ENCODE measurements at regions not wholly inside any gene's neighbourhood (a gene's known extent, or its start where the extent isn't known, plus 50 kb on each side); places are given as distances from the start of the nearest gene placed in this dataset.

GRCh38 chr17:62891659-62892058 is 74.4 kb upstream of the TANC2 start:
- Histone ChIP-seq H3K27me3 (no peaks in the 10 kb centered on the region), H3K36me3 (replicated peaks in 1 of 2) (no peaks in the 10 kb centered on the region), H3K4me1 (replicated peaks in 1 of 2) (peaks cover 7 to 16% of the 10 kb centered on the region in 2 donors), H3K27ac (peak overlapping the region in 1 of 5 donors; percentile 71), H3K9me3 (replicated peaks in 1 of 3) (no peaks in the 10 kb centered on the region), H3K4me3 (no peak overlapping the region)
- no peak for DNase-seq
- WGBS, 4 donors = 82 to 92% (median 91%) methylated on average over 3 of the region's 3 CpGs
- intact Hi-C loops (cut with DNase I) = no loop called here
- TF ChIP-seq, protein P1, sequence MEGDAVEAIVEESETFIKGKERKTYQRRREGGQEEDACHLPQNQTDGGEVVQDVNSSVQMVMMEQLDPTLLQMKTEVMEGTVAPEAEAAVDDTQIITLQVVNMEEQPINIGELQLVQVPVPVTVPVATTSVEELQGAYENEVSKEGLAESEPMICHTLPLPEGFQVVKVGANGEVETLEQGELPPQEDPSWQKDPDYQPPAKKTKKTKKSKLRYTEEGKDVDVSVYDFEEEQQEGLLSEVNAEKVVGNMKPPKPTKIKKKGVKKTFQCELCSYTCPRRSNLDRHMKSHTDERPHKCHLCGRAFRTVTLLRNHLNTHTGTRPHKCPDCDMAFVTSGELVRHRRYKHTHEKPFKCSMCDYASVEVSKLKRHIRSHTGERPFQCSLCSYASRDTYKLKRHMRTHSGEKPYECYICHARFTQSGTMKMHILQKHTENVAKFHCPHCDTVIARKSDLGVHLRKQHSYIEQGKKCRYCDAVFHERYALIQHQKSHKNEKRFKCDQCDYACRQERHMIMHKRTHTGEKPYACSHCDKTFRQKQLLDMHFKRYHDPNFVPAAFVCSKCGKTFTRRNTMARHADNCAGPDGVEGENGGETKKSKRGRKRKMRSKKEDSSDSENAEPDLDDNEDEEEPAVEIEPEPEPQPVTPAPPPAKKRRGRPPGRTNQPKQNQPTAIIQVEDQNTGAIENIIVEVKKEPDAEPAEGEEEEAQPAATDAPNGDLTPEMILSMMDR (IDR thresholded peaks at IDR 0.05) = no peak
- TF ChIP-seq POLR2A (IDR thresholded peaks at IDR 0.05) = no peak

- H3K27me3 ChIP-seq = no peaks in the 10 kb centered on the region
- intact Hi-C loops (cut with DNase I) = no loop called here
- TF ChIP-seq POLR2A (IDR thresholded peaks at IDR 0.05) = no peak
- TF ChIP-seq, protein P1 (IDR thresholded peaks at IDR 0.05) = no peak
- DNase-seq = no peak
- H3K9me3 ChIP-seq (replicated peaks in 1 of 3) = no peaks in the 10 kb centered on the region
- no peak overlapping the region for H3K27ac ChIP-seq
- no peaks in the 10 kb centered on the region for H3K36me3 ChIP-seq (replicated peaks in 1 of 2)
- H3K4me3 ChIP-seq = no peak overlapping the region
- 61 to 85% (median 67%) methylated on average over 1 of the region's 1 CpG for WGBS, 4 donors
- peaks cover 7 to 16% of the 10 kb centered on the region in 2 donors for H3K4me1 ChIP-seq (replicated peaks in 1 of 2)
Measured at GRCh38 chr17:62888765-62889164, 77.3 kb upstream of the TANC2 start.

DNA sequence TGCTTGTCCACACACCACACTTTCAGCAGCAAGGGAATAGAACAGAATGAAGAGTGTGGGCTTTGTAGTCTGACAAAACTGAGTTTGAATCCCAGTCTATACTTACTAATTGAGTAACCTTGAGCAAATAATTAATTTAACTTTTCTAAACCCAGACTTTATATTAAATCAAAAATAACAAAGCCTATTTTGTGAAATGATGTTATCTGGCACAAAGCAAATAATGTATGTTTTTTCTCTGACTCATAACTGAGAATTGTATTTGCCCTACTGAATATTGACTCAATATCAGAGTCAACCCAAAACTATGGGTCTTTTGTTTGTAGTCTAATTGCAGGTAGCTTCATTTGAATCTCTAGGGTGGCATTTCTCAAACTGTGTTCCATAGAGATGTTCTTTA is 77.9 kb upstream of the TANC2 start:
- TF ChIP-seq POLR2A (IDR thresholded peaks at IDR 0.05) = no peak
- TF ChIP-seq, protein P1 (IDR thresholded peaks at IDR 0.05) = no peak
- no peak for DNase-seq
- Histone ChIP-seq H3K4me1 (replicated peaks in 1 of 2) (peaks cover 7 to 14% of the 10 kb centered on the region in 2 donors), H3K27ac (no peak overlapping the region), H3K9me3 (replicated peaks in 1 of 3) (no peaks in the 10 kb centered on the region), H3K4me3 (no peak overlapping the region), H3K27me3 (no peaks in the 10 kb centered on the region), H3K36me3 (replicated peaks in 1 of 2) (no peaks in the 10 kb centered on the region)
- intact Hi-C loops (cut with DNase I) = no loop called here

GRCh38 chr17:62887437-62887836 is 78.6 kb upstream of the TANC2 start:
- no peak overlapping the region for H3K27ac ChIP-seq
- no peaks in the 10 kb centered on the region for H3K27me3 ChIP-seq
- intact Hi-C loops (cut with DNase I) = no loop called here
- TF ChIP-seq, protein P1 (IDR thresholded peaks at IDR 0.05) = no peak
- no peak for TF ChIP-seq POLR2A (IDR thresholded peaks at IDR 0.05)
- no peak for DNase-seq
- 66 to 81% (median 76%) methylated on average over 3 of the region's 3 CpGs for WGBS, 4 donors
- no peak overlapping the region for H3K4me3 ChIP-seq
- no peaks in the 10 kb centered on the region for H3K9me3 ChIP-seq (replicated peaks in 1 of 3)
- no peaks in the 10 kb centered on the region for H3K36me3 ChIP-seq (replicated peaks in 1 of 2)
- peaks cover 2 to 7% of the 10 kb centered on the region in 2 donors for H3K4me1 ChIP-seq (replicated peaks in 1 of 2)
